HEK293T (cell line): ENCODE measurements at regions not wholly inside any gene's neighbourhood (a gene's known extent, or its start where the extent isn't known, plus 50 kb on each side); places are given as distances from the start of the nearest gene placed in this dataset.

ENCODE experiments used
- ELF4 ChIP-seq: fragments of 450-650 bp; IDR thresholded peaks from 2 replicates; pipeline ENCODE4 v1.6.1; 2017; ENCODE audit warnings: antibody characterized with exemption
- HDGF ChIP-seq: fragments of 450-650 bp; IDR thresholded peaks from 2 replicates; pipeline ENCODE4 v1.6.1; 2017; ENCODE audit warnings: antibody characterized with exemption, borderline replicate concordance
- TARDBP ChIP-seq: fragments of 450-650 bp; IDR thresholded peaks from 2 replicates; pipeline ENCODE4 v1.6.1; 2016

GRCh38 chr2:70024284-70024683, 62.9 kb upstream of the ASPRV1 start:
- TF ChIP-seq TARDBP (no peak), ELF4 (no peak), HDGF (no peak)
